GM23338 (cell line): ENCODE measurements at regions not wholly inside any gene's neighbourhood (a gene's known extent, or its start where the extent isn't known, plus 50 kb on each side); places are given as distances from the start of the nearest gene placed in this dataset.

ENCODE experiments used
- ATAC-seq: fragments of 200-7000 bp; cut with Tn5 transposase; 3 replicates; pipeline ENCODE4 v1.9.1; 2020
- DNase-seq: peaks from one replicate; pipeline ENCODE4 v3.0.0-alpha.2; 2015; ENCODE audit warnings: low spot score
- H2AFZ ChIP-seq: fragments of 200-600 bp; sonication (generic); 2 replicates; pipeline ENCODE4 v1.8.0; 2016; ENCODE audit warnings: antibody characterized with exemption, mild to moderate bottlenecking, moderate library complexity
- H3F3A ChIP-seq: fragments of 200-600 bp; sonication (generic); replicated peaks from 2 replicates; pipeline ENCODE4 v1.8.0; 2017; ENCODE audit warnings: antibody characterized with exemption, mixed run types, low read depth
- H3K27ac ChIP-seq: fragments of 200-600 bp; sonication (generic); 2 replicates; pipeline ENCODE4 v1.6.1; 2016; ENCODE audit warnings: low read depth
- H3K27me3 ChIP-seq: fragments of 200-600 bp; sonication (generic); 2 replicates; pipeline ENCODE4 v1.8.0; 2016; ENCODE audit warnings: mild to moderate bottlenecking, mixed run types, moderate library complexity; ENCODE audit not compliant: insufficient read depth
- H3K36me3 ChIP-seq: fragments of 200-600 bp; sonication (generic); 2 replicates; pipeline ENCODE4 v1.8.0; 2016; ENCODE audit warnings: mild to moderate bottlenecking; ENCODE audit not compliant: insufficient read depth
- H3K4me1 ChIP-seq: fragments of 200-600 bp; sonication (generic); 2 replicates; pipeline ENCODE4 v1.8.0; 2016; ENCODE audit warnings: mild to moderate bottlenecking, moderate library complexity; ENCODE audit not compliant: insufficient read depth
- H3K4me2 ChIP-seq: fragments of 200-600 bp; sonication (generic); 2 replicates; pipeline ENCODE4 v1.7.1; 2017; ENCODE audit warnings: mixed run types
- H3K4me3 ChIP-seq: fragments of 200-600 bp; sonication (generic); 2 replicates; pipeline ENCODE4 v1.6.1; 2016; ENCODE audit warnings: mixed run types
- H3K79me2 ChIP-seq: fragments of 200-600 bp; sonication (generic); replicated peaks from 2 replicates; pipeline ENCODE4 v1.8.0; 2017; ENCODE audit warnings: mild to moderate bottlenecking; ENCODE audit not compliant: insufficient read depth
- H3K9me2 ChIP-seq: fragments of 200-600 bp; sonication (generic); 2 replicates; pipeline ENCODE4 v1.8.0; 2017; ENCODE audit not compliant: insufficient read depth
- H4K20me1 ChIP-seq: fragments of 200-600 bp; sonication (generic); replicated peaks from 2 replicates; pipeline ENCODE4 v1.8.0; 2017; ENCODE audit warnings: mild to moderate bottlenecking; ENCODE audit not compliant: insufficient read depth
- H3K27ac Mint-ChIP-seq: 2 replicates; pipeline ENCODE4 v1.8.0; 2020; ENCODE audit warnings: inconsistent platforms, mild to moderate bottlenecking, moderate library complexity, mixed read lengths
- H3K27me3 Mint-ChIP-seq: 3 replicates; pipeline ENCODE4 v1.8.0; 2022; ENCODE audit warnings: low read depth, mild to moderate bottlenecking, moderate library complexity, mixed read lengths, inconsistent platforms; ENCODE audit not compliant: insufficient read depth, poor library complexity
- H3K36me3 Mint-ChIP-seq: 3 replicates; pipeline ENCODE4 v1.8.0; 2021; ENCODE audit warnings: low read depth, mild to moderate bottlenecking, inconsistent platforms, moderate library complexity, mixed read lengths
- H3K4me1 Mint-ChIP-seq: 3 replicates; pipeline ENCODE4 v1.8.0; 2020; ENCODE audit warnings: mild to moderate bottlenecking, inconsistent platforms, mixed read lengths
- H3K4me3 Mint-ChIP-seq: 3 replicates; pipeline ENCODE4 v1.8.0; 2021; ENCODE audit warnings: moderate library complexity, mild to moderate bottlenecking, inconsistent platforms, mixed read lengths
- H3K9me3 Mint-ChIP-seq: 3 replicates; pipeline ENCODE4 v1.8.0; 2020; ENCODE audit warnings: moderate library complexity, mild to moderate bottlenecking, inconsistent platforms, mixed read lengths
- CREB1 ChIP-seq: fragments of 250-450 bp; sonication (Bioruptor Pico); IDR thresholded peaks from 2 replicates; pipeline ENCODE4 v1.5.0; 2020; ENCODE audit warnings: low read depth, mild to moderate bottlenecking, moderate library complexity
- ETS1 ChIP-seq: IDR thresholded peaks from 2 replicates; pipeline ENCODE4 v1.6.1; 2016; ENCODE audit warnings: antibody characterized with exemption
- EZH2 ChIP-seq: fragments of 200-600 bp; sonication (generic); IDR thresholded peaks from one replicate; pipeline ENCODE4 v1.8.0; 2017; ENCODE audit warnings: antibody characterized with exemption, mild to moderate bottlenecking, low read depth; ENCODE audit not compliant: unreplicated experiment
- EZH2phosphoT487 ChIP-seq: fragments of 200-600 bp; sonication (generic); IDR thresholded peaks from one replicate; pipeline ENCODE4 v1.8.1; 2018; ENCODE audit warnings: antibody characterized with exemption; ENCODE audit not compliant: unreplicated experiment
- NANOG ChIP-seq: IDR thresholded peaks from 2 replicates; pipeline ENCODE4 v1.6.1; 2016; ENCODE audit warnings: antibody characterized with exemption, borderline replicate concordance
- POLR2AphosphoS5 ChIP-seq: IDR thresholded peaks from 2 replicates; pipeline ENCODE4 v1.6.1; 2016; ENCODE audit warnings: antibody characterized with exemption, low read depth
- STAT1 ChIP-seq: IDR thresholded peaks from one replicate; pipeline ENCODE4 v1.6.1; 2016; ENCODE audit warnings: antibody characterized with exemption; ENCODE audit not compliant: unreplicated experiment
- ZNF114 ChIP-seq: fragments of 250-450 bp; sonication (Bioruptor Pico); IDR thresholded peaks from 2 replicates; pipeline ENCODE4 v1.5.0; 2020; ENCODE audit warnings: mild to moderate bottlenecking, moderate library complexity
- ZNF331 ChIP-seq: fragments of 250-450 bp; sonication (Bioruptor Pico); IDR thresholded peaks from 2 replicates; pipeline ENCODE4 v1.5.0; 2020; ENCODE audit warnings: low read depth, mild to moderate bottlenecking, moderate library complexity
- TF ChIP-seq, protein P1 (sequence below): fragments of 250-450 bp; sonication (Bioruptor Pico); IDR thresholded peaks from 2 replicates; pipeline ENCODE4 v1.5.0; 2020; ENCODE audit warnings: mild to moderate bottlenecking, moderate library complexity
- TF ChIP-seq, protein P2 (sequence below): IDR thresholded peaks from one replicate; pipeline ENCODE4 v1.6.1; 2018; ENCODE audit warnings: antibody characterized with exemption; ENCODE audit not compliant: unreplicated experiment
- TF ChIP-seq, protein P3 (sequence below), 2 experiments: fragments of 200-600 bp in 1 of 2; sonication (generic) in 1 of 2; conservative IDR thresholded peaks; 2 replicates each; pipeline versions ENCODE4 v1.5.1 to v1.6.1; 2016 to 2017; ENCODE audit warnings: antibody characterized with exemption in 2 of 2, low read depth in 2 of 2, mild to moderate bottlenecking in 2 of 2, moderate library complexity in 1 of 2

GRCh38 chr6:2477666-2478065 lies 232.3 kb upstream of the GMDS start:
- Histone ChIP-seq H3K36me3 (no peaks in the 10 kb centered on the region), H3K27ac (no peak overlapping the region), H4K20me1 (no peaks in the 10 kb centered on the region), H3K4me2 (no peak overlapping the region), H3K4me1 (no peaks in the 10 kb centered on the region), H3F3A (no peaks in the 10 kb centered on the region), H3K79me2 (no peaks in the 10 kb centered on the region), H3K27me3 (no peaks in the 10 kb centered on the region), H2AFZ (no peak overlapping the region), H3K4me3 (no peak overlapping the region), H3K9me2 (0 out of 2 replicates have a peak, but pooled peaks cover 5% of the 10 kb centered on the region)
- Mint-ChIP-seq H3K4me3 (no peak overlapping the region), H3K9me3 (peaks cover 11% of the 10 kb centered on the region), H3K27ac (no peak overlapping the region), H3K4me1 (no peaks in the 10 kb centered on the region), H3K27me3 (peaks cover 8% of the 10 kb centered on the region), H3K36me3 (peaks cover 4% of the 10 kb centered on the region; the same call in 1 of the 3 replicates)
- DNase-seq (no peak), ATAC-seq (no peak)
- TF ChIP-seq ZNF331 (CRISPR knock-in tag) (no peak), CREB1 (CRISPR knock-in tag) (no peak), EZH2phosphoT487 (no peak), POLR2AphosphoS5 (no peak), NANOG (no peak), ZNF114 (CRISPR knock-in tag) (no peak), EZH2 (no peak), STAT1 (no peak), ETS1 (no peak)
- TF ChIP-seq, protein P1, sequence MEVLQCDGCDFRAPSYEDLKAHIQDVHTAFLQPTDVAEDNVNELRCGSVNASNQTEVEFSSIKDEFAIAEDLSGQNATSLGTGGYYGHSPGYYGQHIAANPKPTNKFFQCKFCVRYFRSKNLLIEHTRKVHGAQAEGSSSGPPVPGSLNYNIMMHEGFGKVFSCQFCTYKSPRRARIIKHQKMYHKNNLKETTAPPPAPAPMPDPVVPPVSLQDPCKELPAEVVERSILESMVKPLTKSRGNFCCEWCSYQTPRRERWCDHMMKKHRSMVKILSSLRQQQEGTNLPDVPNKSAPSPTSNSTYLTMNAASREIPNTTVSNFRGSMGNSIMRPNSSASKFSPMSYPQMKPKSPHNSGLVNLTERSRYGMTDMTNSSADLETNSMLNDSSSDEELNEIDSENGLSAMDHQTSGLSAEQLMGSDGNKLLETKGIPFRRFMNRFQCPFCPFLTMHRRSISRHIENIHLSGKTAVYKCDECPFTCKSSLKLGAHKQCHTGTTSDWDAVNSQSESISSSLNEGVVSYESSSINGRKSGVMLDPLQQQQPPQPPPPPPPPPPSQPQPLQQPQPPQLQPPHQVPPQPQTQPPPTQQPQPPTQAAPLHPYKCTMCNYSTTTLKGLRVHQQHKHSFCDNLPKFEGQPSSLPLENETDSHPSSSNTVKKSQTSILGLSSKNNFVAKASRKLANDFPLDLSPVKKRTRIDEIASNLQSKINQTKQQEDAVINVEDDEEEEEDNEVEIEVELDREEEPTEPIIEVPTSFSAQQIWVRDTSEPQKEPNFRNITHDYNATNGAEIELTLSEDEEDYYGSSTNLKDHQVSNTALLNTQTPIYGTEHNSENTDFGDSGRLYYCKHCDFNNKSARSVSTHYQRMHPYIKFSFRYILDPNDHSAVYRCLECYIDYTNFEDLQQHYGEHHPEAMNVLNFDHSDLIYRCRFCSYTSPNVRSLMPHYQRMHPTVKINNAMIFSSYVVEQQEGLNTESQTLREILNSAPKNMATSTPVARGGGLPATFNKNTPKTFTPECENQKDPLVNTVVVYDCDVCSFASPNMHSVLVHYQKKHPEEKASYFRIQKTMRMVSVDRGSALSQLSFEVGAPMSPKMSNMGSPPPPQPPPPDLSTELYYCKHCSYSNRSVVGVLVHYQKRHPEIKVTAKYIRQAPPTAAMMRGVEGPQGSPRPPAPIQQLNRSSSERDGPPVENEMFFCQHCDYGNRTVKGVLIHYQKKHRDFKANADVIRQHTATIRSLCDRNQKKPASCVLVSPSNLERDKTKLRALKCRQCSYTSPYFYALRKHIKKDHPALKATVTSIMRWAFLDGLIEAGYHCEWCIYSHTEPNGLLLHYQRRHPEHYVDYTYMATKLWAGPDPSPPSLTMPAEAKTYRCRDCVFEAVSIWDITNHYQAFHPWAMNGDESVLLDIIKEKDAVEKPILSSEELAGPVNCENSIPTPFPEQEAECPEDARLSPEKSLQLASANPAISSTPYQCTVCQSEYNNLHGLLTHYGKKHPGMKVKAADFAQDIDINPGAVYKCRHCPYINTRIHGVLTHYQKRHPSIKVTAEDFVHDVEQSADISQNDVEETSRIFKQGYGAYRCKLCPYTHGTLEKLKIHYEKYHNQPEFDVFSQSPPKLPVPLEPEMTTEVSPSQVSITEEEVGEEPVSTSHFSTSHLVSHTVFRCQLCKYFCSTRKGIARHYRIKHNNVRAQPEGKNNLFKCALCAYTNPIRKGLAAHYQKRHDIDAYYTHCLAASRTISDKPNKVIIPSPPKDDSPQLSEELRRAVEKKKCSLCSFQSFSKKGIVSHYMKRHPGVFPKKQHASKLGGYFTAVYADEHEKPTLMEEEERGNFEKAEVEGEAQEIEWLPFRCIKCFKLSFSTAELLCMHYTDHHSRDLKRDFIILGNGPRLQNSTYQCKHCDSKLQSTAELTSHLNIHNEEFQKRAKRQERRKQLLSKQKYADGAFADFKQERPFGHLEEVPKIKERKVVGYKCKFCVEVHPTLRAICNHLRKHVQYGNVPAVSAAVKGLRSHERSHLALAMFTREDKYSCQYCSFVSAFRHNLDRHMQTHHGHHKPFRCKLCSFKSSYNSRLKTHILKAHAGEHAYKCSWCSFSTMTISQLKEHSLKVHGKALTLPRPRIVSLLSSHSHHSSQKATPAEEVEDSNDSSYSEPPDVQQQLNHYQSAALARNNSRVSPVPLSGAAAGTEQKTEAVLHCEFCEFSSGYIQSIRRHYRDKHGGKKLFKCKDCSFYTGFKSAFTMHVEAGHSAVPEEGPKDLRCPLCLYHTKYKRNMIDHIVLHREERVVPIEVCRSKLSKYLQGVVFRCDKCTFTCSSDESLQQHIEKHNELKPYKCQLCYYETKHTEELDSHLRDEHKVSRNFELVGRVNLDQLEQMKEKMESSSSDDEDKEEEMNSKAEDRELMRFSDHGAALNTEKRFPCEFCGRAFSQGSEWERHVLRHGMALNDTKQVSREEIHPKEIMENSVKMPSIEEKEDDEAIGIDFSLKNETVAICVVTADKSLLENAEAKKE, result no peak
- TF ChIP-seq, protein P2, sequence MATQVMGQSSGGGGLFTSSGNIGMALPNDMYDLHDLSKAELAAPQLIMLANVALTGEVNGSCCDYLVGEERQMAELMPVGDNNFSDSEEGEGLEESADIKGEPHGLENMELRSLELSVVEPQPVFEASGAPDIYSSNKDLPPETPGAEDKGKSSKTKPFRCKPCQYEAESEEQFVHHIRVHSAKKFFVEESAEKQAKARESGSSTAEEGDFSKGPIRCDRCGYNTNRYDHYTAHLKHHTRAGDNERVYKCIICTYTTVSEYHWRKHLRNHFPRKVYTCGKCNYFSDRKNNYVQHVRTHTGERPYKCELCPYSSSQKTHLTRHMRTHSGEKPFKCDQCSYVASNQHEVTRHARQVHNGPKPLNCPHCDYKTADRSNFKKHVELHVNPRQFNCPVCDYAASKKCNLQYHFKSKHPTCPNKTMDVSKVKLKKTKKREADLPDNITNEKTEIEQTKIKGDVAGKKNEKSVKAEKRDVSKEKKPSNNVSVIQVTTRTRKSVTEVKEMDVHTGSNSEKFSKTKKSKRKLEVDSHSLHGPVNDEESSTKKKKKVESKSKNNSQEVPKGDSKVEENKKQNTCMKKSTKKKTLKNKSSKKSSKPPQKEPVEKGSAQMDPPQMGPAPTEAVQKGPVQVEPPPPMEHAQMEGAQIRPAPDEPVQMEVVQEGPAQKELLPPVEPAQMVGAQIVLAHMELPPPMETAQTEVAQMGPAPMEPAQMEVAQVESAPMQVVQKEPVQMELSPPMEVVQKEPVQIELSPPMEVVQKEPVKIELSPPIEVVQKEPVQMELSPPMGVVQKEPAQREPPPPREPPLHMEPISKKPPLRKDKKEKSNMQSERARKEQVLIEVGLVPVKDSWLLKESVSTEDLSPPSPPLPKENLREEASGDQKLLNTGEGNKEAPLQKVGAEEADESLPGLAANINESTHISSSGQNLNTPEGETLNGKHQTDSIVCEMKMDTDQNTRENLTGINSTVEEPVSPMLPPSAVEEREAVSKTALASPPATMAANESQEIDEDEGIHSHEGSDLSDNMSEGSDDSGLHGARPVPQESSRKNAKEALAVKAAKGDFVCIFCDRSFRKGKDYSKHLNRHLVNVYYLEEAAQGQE, result no peak
- TF ChIP-seq, protein P3, sequence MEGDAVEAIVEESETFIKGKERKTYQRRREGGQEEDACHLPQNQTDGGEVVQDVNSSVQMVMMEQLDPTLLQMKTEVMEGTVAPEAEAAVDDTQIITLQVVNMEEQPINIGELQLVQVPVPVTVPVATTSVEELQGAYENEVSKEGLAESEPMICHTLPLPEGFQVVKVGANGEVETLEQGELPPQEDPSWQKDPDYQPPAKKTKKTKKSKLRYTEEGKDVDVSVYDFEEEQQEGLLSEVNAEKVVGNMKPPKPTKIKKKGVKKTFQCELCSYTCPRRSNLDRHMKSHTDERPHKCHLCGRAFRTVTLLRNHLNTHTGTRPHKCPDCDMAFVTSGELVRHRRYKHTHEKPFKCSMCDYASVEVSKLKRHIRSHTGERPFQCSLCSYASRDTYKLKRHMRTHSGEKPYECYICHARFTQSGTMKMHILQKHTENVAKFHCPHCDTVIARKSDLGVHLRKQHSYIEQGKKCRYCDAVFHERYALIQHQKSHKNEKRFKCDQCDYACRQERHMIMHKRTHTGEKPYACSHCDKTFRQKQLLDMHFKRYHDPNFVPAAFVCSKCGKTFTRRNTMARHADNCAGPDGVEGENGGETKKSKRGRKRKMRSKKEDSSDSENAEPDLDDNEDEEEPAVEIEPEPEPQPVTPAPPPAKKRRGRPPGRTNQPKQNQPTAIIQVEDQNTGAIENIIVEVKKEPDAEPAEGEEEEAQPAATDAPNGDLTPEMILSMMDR (conservative IDR thresholded peaks at IDR 0.05; ENCODE audit: low read depth in 2 of 2), result no peak
